HL-60 (cell line): ENCODE measurements at regions not wholly inside any gene's neighbourhood (a gene's known extent, or its start where the extent isn't known, plus 50 kb on each side); places are given as distances from the start of the nearest gene placed in this dataset.

Source experiments
- CTCF ChIP-seq: IDR thresholded peaks from one replicate; pipeline ENCODE4 v1.5.1; 2011; ENCODE audit warnings: low read length, control low read depth, inconsistent platforms; ENCODE audit not compliant: insufficient read depth
- GABPA ChIP-seq: IDR thresholded peaks from 2 replicates; pipeline ENCODE4 v1.6.1; 2012; ENCODE audit warnings: low read depth
- POLR2AphosphoS5 ChIP-seq: IDR thresholded peaks from 2 replicates; pipeline ENCODE4 v1.6.1; 2012; ENCODE audit warnings: low read depth
- REST ChIP-seq: IDR thresholded peaks from 2 replicates; pipeline ENCODE4 v1.6.1; 2012; ENCODE audit warnings: low read depth; ENCODE audit not compliant: insufficient replicate concordance

GRCh38 chr14:94998685-94999084 lies 158.6 kb downstream of the DICER1 start:
- TF ChIP-seq REST, result no peak
- TF ChIP-seq GABPA, result no peak
- TF ChIP-seq CTCF, result no peak
- no peak for TF ChIP-seq POLR2AphosphoS5
